SH-SY5Y (cell line): ENCODE measurements at regions not wholly inside any gene's neighbourhood (a gene's known extent, or its start where the extent isn't known, plus 50 kb on each side); places are given as distances from the start of the nearest gene placed in this dataset.

Experiments used
- GATA2 ChIP-seq: IDR thresholded peaks from 2 replicates; pipeline ENCODE4 v1.6.1; 2011; ENCODE audit warnings: mild to moderate bottlenecking, low read depth, low read length
- GATA3 ChIP-seq: IDR thresholded peaks from 2 replicates; pipeline ENCODE4 v1.6.1; 2011; ENCODE audit warnings: low read depth, mild to moderate bottlenecking, low read length, moderate library complexity

GRCh38 chr11:98732947-98733346 is 287.8 kb upstream of the CNTN5 start:
- TF ChIP-seq GATA2 (no peak), GATA3 (no peak)
